ENCODE measurements at regions not wholly inside any gene's neighbourhood (a gene's known extent, or its start where the extent isn't known, plus 50 kb on each side); places are given as distances from the start of the nearest gene placed in this dataset.

DNA sequence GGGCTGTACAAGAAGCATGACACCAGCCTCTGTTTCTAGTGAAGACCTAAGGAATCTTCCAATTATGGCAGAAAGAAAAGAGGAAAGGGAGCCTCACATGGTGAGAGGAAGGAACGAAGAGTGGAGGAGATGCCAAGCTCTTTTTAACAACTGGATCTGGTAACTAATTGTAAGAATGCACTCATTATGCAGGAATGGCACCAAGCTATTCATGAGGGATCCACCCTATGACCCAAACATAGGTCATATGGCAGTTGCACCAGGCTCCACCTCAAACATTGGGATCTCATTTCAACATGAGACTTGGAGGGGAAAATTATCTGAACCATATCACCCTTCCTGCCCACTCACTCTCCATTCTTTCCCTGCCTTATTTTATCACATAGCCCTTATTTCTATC is 496.0 kb upstream of the SPTLC3 start:
- no peaks in the 10 kb centered on the region for H3K9me3 ChIP-seq (ENCODE audit: control extremely low read depth in 1 of 3, control insufficient read depth in 2 of 3, insufficient read depth in 1 of 3, low read length in 2 of 3)
- H3K4me2 ChIP-seq (replicated peaks; ENCODE audit: low read depth, low read length, poor library complexity, severe bottlenecking), result no peak overlapping the region
- no peak overlapping the region for H3K9ac ChIP-seq (ENCODE audit: low read length)
- no peak overlapping the region for H3K4me3 Mint-ChIP-seq
- no peaks in the 10 kb centered on the region for H3K4me1 Mint-ChIP-seq
- no peaks in the 10 kb centered on the region for H3K27me3 Mint-ChIP-seq
- H3K4me1 ChIP-seq (ENCODE audit: control insufficient read depth in 2 of 2, insufficient read depth in 2 of 2, low read length in 2 of 2), result no peaks in the 10 kb centered on the region
- no peaks in the 10 kb centered on the region for H4K20me1 ChIP-seq (ENCODE audit: control insufficient read depth, insufficient read depth, low read length, poor library complexity, severe bottlenecking)
- CTCF ChIA-PET, result no interaction called here
- H3K27ac ChIP-seq (ENCODE audit: low read length in 2 of 2), result no peak overlapping the region
- H3K79me2 ChIP-seq (ENCODE audit: control insufficient read depth, insufficient read depth, low read length), result no peaks in the 10 kb centered on the region
- POLR2A ChIA-PET, result no interaction called here
- H3K4me3 ChIP-seq (ENCODE audit: control extremely low read depth in 1 of 5, extremely low read depth in 1 of 5, insufficient read depth in 1 of 5, low read depth in 2 of 5, low read length in 4 of 5), result no peak overlapping the region
- ATAC-seq (ENCODE audit: low read depth), result no peak
- H3K27me3 ChIP-seq (replicated peaks in 1 of 4; ENCODE audit: control extremely low read depth in 1 of 4, control insufficient read depth in 3 of 4, insufficient read depth in 4 of 4, low read length in 3 of 4), result no peaks in the 10 kb centered on the region
- intact Hi-C loops (cut with micrococcal nuclease), result no loop called here
- no peak overlapping the region for H2AFZ ChIP-seq (ENCODE audit: insufficient read depth, low read depth, low read length, poor library complexity, severe bottlenecking)
- no CpG with 5 or more reads among the region's 1 CpG for WGBS (ENCODE audit: insufficient coverage)
- H3K27ac Mint-ChIP-seq, result no peak overlapping the region
- H3K9me3 Mint-ChIP-seq (ENCODE audit: insufficient read depth), result peaks cover 2% of the 10 kb centered on the region
- TF ChIP-seq EZH2 (IDR thresholded peaks at IDR 0.05; ENCODE audit: borderline replicate concordance, insufficient read depth, low read depth, low read length, poor library complexity, severe bottlenecking), result no peak
- TF ChIP-seq, protein P1, sequence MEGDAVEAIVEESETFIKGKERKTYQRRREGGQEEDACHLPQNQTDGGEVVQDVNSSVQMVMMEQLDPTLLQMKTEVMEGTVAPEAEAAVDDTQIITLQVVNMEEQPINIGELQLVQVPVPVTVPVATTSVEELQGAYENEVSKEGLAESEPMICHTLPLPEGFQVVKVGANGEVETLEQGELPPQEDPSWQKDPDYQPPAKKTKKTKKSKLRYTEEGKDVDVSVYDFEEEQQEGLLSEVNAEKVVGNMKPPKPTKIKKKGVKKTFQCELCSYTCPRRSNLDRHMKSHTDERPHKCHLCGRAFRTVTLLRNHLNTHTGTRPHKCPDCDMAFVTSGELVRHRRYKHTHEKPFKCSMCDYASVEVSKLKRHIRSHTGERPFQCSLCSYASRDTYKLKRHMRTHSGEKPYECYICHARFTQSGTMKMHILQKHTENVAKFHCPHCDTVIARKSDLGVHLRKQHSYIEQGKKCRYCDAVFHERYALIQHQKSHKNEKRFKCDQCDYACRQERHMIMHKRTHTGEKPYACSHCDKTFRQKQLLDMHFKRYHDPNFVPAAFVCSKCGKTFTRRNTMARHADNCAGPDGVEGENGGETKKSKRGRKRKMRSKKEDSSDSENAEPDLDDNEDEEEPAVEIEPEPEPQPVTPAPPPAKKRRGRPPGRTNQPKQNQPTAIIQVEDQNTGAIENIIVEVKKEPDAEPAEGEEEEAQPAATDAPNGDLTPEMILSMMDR (IDR thresholded peaks at IDR 0.05), result no peak
- no peak for DNase-seq
- no peaks in the 10 kb centered on the region for H3K36me3 ChIP-seq (replicated peaks in 1 of 2; ENCODE audit: control extremely low read depth in 1 of 2, control insufficient read depth in 1 of 2, extremely low read depth in 1 of 2, insufficient read depth in 2 of 2, low read length in 1 of 2)

DNA sequence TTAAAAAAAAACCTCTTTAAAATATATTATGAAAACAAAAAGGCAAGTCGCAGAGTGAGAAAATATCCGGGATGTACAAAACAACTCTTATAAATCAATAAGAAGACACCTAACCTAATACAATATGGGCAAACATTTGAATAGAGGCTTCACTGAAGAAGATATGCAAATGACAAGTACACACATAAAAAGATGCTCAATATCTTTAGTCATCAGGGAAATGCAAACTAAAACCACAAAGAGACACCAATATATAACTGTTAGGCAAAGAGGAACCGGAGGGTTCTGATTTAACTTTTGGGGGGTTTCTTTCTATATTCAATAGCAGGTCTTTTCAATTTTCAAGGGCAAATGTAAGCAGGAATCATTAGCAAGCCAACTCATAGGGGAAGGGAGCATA is 480.7 kb upstream of the SPTLC3 start:
- ATAC-seq (ENCODE audit: low read depth) (no peak), DNase-seq (no peak)
- Histone ChIP-seq H3K27ac (ENCODE audit: low read length in 2 of 2) (no peak overlapping the region), H3K36me3 (replicated peaks in 1 of 2; ENCODE audit: control extremely low read depth in 1 of 2, control insufficient read depth in 1 of 2, extremely low read depth in 1 of 2, insufficient read depth in 2 of 2, low read length in 1 of 2) (no peaks in the 10 kb centered on the region), H3K4me3 (ENCODE audit: control extremely low read depth in 1 of 5, extremely low read depth in 1 of 5, insufficient read depth in 1 of 5, low read depth in 2 of 5, low read length in 4 of 5) (no peak overlapping the region), H3K9ac (ENCODE audit: low read length) (no peak overlapping the region), H4K20me1 (ENCODE audit: control insufficient read depth, insufficient read depth, low read length, poor library complexity, severe bottlenecking) (no peaks in the 10 kb centered on the region), H3K27me3 (replicated peaks in 1 of 4; ENCODE audit: control extremely low read depth in 1 of 4, control insufficient read depth in 3 of 4, insufficient read depth in 4 of 4, low read length in 3 of 4) (no peaks in the 10 kb centered on the region), H2AFZ (ENCODE audit: insufficient read depth, low read depth, low read length, poor library complexity, severe bottlenecking) (no peak overlapping the region), H3K4me2 (replicated peaks; ENCODE audit: low read depth, low read length, poor library complexity, severe bottlenecking) (no peak overlapping the region), H3K4me1 (ENCODE audit: control insufficient read depth in 2 of 2, insufficient read depth in 2 of 2, low read length in 2 of 2) (no peaks in the 10 kb centered on the region), H3K79me2 (ENCODE audit: control insufficient read depth, insufficient read depth, low read length) (no peaks in the 10 kb centered on the region), H3K9me3 (ENCODE audit: control extremely low read depth in 1 of 3, control insufficient read depth in 2 of 3, insufficient read depth in 1 of 3, low read length in 2 of 3) (no peaks in the 10 kb centered on the region)
- intact Hi-C loops (cut with micrococcal nuclease), result no loop called here
- H3K4me3 Mint-ChIP-seq, result no peak overlapping the region
- ChIA-PET CTCF (no interaction called here), POLR2A (no interaction called here)
- no CpG with 5 or more reads among the region's 3 CpGs for WGBS (ENCODE audit: insufficient coverage)
- no peaks in the 10 kb centered on the region for H3K4me1 Mint-ChIP-seq
- H3K27ac Mint-ChIP-seq, result no peak overlapping the region
- H3K27me3 Mint-ChIP-seq, result no peaks in the 10 kb centered on the region
- TF ChIP-seq, protein P1 (IDR thresholded peaks at IDR 0.05), result no peak
- TF ChIP-seq EZH2 (IDR thresholded peaks at IDR 0.05; ENCODE audit: borderline replicate concordance, insufficient read depth, low read depth, low read length, poor library complexity, severe bottlenecking), result no peak
- peaks cover 3% of the 10 kb centered on the region for H3K9me3 Mint-ChIP-seq (ENCODE audit: insufficient read depth)

Measured in B cell (primary cell).